Panc1 (cell line): ENCODE measurements at regions not wholly inside any gene's neighbourhood (a gene's known extent, or its start where the extent isn't known, plus 50 kb on each side); places are given as distances from the start of the nearest gene placed in this dataset.

Experiments used
- CTCF ChIP-seq: fragments of 450-650 bp; IDR thresholded peaks from 2 replicates; pipeline ENCODE4 v1.5.1; 2017; ENCODE audit warnings: mild to moderate bottlenecking
- POLR2AphosphoS5 ChIP-seq: IDR thresholded peaks from 2 replicates; pipeline ENCODE4 v1.6.1; 2012; ENCODE audit warnings: mild to moderate bottlenecking, low read depth, low read length, moderate library complexity
- REST ChIP-seq, 2 experiments: IDR thresholded peaks; 2 replicates each; pipeline ENCODE4 v1.6.1; 2011 to 2012; ENCODE audit warnings: low read depth in 2 of 2, control low read depth in 1 of 2, low read length in 1 of 2, mild to moderate bottlenecking in 1 of 2, moderate library complexity in 1 of 2; ENCODE audit not compliant: insufficient read depth in 1 of 2

- TF ChIP-seq CTCF = no peak
- TF ChIP-seq POLR2AphosphoS5 = no peak
- no peak for TF ChIP-seq REST (IDR thresholded peaks at IDR 0.05; ENCODE audit: insufficient read depth in 1 of 2, low read depth in 2 of 2, low read length in 1 of 2)
These were observed 342.2 kb upstream of the PKDCC start for GRCh38 chr2:41705634-41706033.
